ENCODE measurements at regions not wholly inside any gene's neighbourhood (a gene's known extent, or its start where the extent isn't known, plus 50 kb on each side); places are given as distances from the start of the nearest gene placed in this dataset.
A peak's percentile ranks its signal among the peaks of the same experiment; 100 is the strongest.
"Not testable (repeated sequence)": the region's sequence is repeated elsewhere in the genome, so short reads cannot be mapped to it uniquely, and the experiment has no call there.

GRCh38 chr3:5563537-5564277 is 376.2 kb downstream of the EDEM1 start:
- DNase-seq: no peak

- DNase-seq: no peak
Measured at GRCh38 chr3:5564278-5564666, 376.8 kb downstream of the EDEM1 start.

DNA sequence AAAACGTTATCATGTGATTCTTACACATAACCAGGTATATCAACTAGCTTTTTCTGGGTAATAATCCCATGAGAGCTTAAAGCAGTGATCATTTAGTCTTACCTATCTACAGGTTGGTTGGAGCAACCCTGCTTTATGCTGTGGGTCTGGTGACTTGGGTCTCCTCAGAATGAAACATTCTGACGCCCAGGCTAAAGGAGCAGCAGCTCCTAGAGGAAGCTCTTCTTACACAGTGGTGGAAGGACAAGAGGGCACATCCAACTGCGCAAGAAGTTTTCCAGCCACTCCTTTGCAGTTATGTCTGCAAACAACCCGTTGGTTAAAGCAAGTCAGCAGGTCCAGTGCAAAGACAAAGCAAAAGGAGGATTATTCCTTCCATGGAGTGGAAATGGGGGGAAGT is 377.5 kb downstream of the EDEM1 start:
- DNase-seq: no peak

DNA sequence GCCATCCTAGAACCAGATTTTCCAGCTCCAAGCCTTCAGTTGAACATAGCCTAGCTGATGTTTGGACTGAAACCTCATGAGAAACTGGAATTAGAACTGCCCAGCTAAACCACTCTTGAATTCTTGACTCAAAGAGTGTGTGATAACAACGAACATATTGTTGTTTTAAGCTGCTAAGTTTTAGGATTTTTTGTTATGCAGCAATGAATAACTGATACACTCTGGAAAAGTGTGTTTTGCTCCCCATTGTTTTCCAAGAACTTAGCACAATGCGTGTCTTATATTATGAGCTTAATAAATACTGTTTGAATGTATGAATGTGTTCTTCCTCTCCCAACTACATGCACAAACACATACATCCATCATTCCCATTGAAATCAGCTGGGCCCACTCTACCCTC is 379.6 kb downstream of the EDEM1 start:
- DNase-seq: no peak

- peak; percentile 0 for DNase-seq
Measured at GRCh38 chr3:5568451-5568850, 380.9 kb downstream of the EDEM1 start.

DNA sequence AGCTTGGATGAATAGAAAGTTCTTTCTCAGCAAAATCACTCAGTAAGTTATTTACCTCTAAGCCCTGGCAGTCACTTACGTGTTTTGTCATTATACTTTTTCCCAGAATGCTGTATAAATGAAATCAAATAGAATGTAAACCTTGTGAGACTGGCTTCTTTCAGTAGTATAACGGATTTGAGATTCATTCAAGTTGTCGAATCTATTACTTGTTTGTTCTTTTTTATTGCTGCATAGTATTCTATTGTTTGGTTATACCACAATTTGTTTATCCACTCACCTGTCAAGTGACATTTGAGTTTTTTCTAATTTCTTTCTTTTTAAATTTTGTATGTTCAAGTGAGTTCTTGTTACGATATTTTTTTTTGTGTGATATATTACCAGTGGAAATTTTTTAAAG is 381.6 kb downstream of the EDEM1 start:
- no peak for DNase-seq

DNA sequence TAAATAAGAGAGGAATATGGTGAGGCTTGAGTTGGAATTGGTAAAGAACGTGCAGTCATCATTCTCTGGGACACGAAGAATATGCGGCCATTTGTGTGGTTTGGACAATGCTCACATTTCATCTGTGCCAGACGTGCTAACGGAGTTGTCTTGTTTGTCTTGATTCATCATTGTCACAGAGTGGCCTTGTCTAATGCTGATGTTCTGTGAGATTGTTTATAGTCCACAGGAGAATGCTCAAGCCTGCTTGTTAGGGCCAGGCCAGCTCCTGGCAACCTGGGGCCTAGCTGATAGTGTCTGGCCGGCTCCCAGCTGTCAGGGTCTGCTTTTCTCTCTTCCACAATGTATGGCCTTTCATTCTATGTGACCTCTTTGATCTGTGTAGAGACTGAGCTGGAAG is 384.7 kb downstream of the EDEM1 start:
- no peak for DNase-seq

DNA sequence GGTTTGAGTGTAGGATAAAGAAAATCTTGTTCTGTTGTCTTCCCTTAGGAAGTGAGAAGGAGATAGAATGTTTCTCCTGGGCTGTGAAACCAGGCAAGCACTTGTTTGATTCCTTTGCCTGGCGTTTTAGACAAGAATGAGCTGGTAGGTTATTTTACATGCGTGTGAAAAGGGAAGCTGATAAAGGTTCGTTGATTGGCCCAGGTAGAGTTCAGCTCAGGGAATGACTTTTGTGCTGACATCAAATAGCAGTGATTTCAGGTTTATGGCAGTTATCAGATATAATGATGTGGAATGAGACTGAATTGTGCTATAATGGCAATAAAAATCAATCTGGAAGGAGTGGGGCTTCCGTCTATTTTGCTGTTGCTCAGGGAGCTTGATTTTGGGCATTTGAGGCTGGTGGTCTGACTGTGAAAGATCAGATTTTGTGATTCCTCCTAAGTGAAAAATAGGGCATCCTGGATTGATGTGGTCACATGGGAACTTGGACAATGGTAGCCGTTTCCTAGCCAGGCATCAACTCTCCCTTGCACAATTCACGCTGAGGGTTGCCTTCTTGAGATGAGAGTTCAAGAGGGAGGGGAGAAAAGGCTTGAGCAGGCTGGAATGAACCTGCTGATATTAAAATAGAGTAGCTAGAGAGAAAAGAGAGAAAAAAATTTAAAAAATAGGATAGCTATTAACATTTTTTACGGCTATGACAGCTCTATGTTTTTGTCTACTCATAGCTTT is 388.9 kb downstream of the EDEM1 start:
- DNase-seq: no peak

- DNase-seq: no peak
Measured at GRCh38 chr3:5579139-5579602, 391.7 kb downstream of the EDEM1 start.

- DNase-seq: no peak
Measured at GRCh38 chr3:5579946-5580345, 392.4 kb downstream of the EDEM1 start.

GRCh38 chr3:5580826-5581225 is 393.3 kb downstream of the EDEM1 start:
- DNase-seq: no peak

GRCh38 chr3:5581743-5582142 is 394.2 kb downstream of the EDEM1 start:
- DNase-seq: no peak

GRCh38 chr3:5583920-5584319 is 396.4 kb downstream of the EDEM1 start:
- DNase-seq: no peak

DNA sequence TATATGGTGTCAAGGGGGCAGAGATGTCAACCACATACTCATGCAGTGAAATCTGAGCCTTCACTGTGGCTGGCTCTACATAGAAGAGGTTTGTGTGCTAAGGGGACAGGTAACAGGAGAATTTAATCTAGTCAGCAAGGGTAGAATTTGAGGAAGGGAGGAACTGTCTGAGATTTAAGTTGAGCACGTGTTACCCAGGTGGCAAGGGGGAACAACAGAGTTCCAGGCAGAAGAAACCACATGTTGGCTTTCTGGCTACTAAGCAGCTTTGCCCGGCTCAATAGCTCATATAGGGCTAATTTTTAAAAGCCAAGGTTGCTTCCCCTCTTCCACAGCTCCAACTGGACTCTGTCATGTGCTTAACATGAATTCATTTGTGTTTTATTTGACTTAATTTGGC is 397.6 kb downstream of the EDEM1 start:
- no peak for DNase-seq

GRCh38 chr3:5606884-5607472 is 419.5 kb downstream of the EDEM1 start:
- DNase-seq: no peak

DNA sequence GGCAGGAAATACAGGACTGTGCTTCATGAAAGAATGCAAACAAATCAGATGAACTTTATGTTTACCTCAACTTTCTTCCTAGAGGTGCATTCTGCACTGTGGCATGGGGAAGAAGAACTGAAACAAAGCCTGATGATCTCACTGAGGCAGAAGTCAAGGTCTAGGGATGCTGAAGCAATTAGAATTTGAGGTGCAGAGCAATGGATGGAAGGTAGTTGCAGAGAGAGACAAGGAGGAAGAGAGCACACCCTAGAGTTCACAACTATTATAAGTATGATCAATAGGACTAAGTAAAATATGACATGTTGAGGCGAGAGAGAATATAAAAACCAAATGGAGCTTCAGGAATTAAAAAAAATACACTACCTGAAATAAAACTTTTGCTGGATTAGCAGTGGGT is 420.1 kb downstream of the EDEM1 start:
- no peak for DNase-seq

DNA sequence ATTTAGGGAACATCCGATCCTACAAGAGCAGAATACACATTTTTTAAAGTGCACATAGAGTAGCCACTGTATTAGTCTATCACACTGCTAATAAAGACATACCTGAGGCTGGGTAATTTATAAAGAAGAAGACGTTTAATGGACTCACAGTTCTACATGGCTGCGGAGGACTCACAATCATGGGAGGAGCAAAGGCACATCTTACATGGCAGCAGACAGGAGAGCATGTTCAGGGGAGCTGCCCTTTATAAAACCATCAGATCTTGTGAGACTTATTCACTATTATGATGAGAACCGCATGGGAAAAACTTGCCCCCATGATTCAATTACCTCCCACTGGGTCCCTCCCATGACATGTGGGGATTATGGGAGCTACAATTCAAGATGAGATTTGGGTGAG is 421.5 kb downstream of the EDEM1 start:
- DNase-seq: not testable (repeated sequence)

- DNase-seq: no peak
Measured at GRCh38 chr3:5613599-5613998, 426.1 kb downstream of the EDEM1 start.

DNA sequence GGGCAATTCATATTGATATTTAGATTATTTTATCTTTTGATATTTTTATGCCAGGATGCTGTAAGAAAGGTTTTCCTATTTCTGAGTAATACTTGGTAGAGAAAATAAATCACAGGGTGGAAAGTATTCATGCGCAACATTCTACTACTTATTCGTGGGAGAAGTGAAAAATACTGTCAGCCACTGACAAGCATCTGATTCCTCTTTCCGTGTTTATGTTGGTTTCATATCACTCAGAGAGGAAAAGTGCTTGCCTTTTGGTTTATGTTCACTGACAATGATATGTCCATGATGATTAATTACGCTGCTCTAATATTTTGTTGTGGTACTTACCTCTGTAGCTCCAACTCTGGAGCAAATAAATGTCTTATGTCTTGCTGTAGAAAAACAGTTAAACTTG is 429.4 kb downstream of the EDEM1 start:
- DNase-seq: no peak

- no peak for DNase-seq
Measured at GRCh38 chr3:5618170-5618569, 430.7 kb downstream of the EDEM1 start.

GRCh38 chr3:5630406-5630805 is 442.9 kb downstream of the EDEM1 start:
- no peak for DNase-seq

- no peak for DNase-seq
Measured at GRCh38 chr3:5633960-5634359, 446.5 kb downstream of the EDEM1 start.

DNA sequence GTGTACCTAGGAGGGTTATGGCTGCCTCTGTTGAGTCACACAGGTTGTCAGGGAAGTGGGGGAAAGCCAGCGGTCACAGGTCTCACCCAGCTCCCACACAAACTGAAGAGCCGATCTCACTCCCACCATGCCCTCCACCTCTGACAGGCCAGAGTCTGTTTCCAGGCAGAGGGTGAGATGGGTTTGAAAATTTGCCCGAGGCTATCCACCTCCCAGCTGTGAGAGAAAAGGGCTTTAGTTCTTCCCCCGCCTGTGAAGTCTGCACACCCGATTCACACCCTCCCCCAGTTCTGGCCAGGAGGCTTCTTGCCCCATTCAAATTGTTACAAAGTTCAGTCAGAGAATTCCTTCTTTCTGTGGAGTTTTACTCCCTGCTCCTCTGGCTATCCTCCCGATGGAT is 446.9 kb downstream of the EDEM1 start:
- no peak for DNase-seq

DNA sequence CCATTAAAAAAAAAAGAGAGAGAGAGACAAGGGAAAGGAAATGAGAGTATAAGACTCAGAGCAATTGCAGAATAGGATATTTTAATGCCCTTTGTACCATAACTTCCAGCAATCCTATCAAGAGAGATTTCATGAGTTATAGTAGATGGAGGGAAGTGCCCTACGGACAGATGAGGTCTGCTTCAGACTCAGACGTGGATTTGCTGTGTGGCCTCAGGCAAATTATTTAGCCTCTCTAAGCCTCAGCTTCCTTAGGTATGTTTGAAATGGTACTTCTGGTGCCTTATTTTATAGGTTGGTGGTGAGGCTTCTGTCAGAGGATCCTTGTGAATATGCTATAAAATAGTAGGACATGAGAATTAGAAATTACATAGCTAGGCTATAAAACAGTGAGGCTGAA is 448.2 kb downstream of the EDEM1 start:
- DNase-seq: no peak

Measured in NCI-H1436 (cell line).